Neutrophil (primary cell): ENCODE measurements at regions not wholly inside any gene's neighbourhood (a gene's known extent, or its start where the extent isn't known, plus 50 kb on each side); places are given as distances from the start of the nearest gene placed in this dataset.

Experiments
- H3K27ac ChIP-seq: fragments of 200-600 bp; sonication (generic); 2 replicates; pipeline ENCODE4 v1.5.1; 2016; ENCODE audit warnings: mild to moderate bottlenecking, moderate library complexity
- H3K27me3 ChIP-seq: fragments of 200-600 bp; sonication (generic); 2 replicates; pipeline ENCODE4 v1.6.0; 2016; ENCODE audit warnings: mild to moderate bottlenecking
- H3K36me3 ChIP-seq: fragments of 200-600 bp; sonication (generic); 2 replicates; pipeline ENCODE4 v1.5.1; 2017
- H3K4me1 ChIP-seq, 2 experiments: fragments of 200-600 bp in 1 of 2; sonication (generic) in 1 of 2; 1 replicate in 1 of 2; 2 replicates in 1 of 2; pipeline versions ENCODE4 v1.5.1 to v1.6.1; 2013 to 2016; ENCODE audit warnings: low read depth in 1 of 2, low read length in 1 of 2, mild to moderate bottlenecking in 1 of 2, moderate library complexity in 1 of 2; ENCODE audit not compliant: control insufficient read depth in 1 of 2, insufficient read depth in 1 of 2
- H3K4me3 ChIP-seq, 2 experiments: fragments of 200-600 bp in 1 of 2; sonication (generic) in 1 of 2; 1 replicate in 1 of 2; 2 replicates in 1 of 2; pipeline ENCODE4 v1.5.1; 2013 to 2016; ENCODE audit warnings: low read depth in 1 of 2, low read length in 1 of 2, mild to moderate bottlenecking in 1 of 2, moderate library complexity in 1 of 2
- H3K9me3 ChIP-seq: fragments of 200-600 bp; sonication (generic); 2 replicates; pipeline ENCODE4 v1.5.1; 2016
- CTCF ChIP-seq: fragments of 200-600 bp; sonication (generic); IDR thresholded peaks from 2 replicates; pipeline ENCODE4 v1.5.1; 2016; ENCODE audit warnings: antibody characterized with exemption

DNA sequence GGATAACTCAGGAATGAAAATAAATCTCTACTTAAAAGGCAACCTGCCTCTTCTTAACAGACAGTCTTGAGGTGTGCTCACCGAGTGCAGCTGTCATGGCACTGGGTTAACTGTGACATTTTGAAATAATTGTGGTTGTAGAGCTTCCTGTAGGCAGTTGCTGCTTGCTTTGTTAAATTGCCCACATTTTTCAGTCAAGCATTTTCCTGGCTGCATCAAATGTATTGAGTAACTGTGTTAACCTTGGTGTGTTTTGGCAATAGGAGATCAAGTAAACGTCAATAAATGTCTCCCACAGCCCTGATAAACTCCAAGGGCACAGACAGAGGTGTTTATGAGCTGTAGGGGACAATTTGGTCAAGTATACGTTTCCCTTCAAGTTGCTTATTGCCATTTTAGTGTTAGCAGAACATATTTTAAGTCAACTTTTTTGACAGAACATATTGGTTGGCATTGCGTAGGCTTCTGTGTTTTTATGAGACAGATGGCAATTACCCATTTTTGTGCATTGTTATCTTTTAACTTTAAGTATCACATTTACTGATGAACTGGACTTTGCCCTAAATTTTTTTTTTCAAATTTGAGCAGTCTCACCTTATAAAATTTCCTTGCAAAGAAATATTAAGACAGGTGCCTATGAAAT lies 527.4 kb downstream of the C4orf33 start:
- no peaks in the 10 kb centered on the region for H3K27me3 ChIP-seq
- H3K4me3 ChIP-seq: no peak overlapping the region
- H3K4me1 ChIP-seq: peaks cover 6 to 16% of the 10 kb centered on the region in 2 experiments
- no peak for TF ChIP-seq CTCF
- H3K36me3 ChIP-seq: no peaks in the 10 kb centered on the region
- H3K27ac ChIP-seq: no peak overlapping the region
- no peaks in the 10 kb centered on the region for H3K9me3 ChIP-seq

DNA sequence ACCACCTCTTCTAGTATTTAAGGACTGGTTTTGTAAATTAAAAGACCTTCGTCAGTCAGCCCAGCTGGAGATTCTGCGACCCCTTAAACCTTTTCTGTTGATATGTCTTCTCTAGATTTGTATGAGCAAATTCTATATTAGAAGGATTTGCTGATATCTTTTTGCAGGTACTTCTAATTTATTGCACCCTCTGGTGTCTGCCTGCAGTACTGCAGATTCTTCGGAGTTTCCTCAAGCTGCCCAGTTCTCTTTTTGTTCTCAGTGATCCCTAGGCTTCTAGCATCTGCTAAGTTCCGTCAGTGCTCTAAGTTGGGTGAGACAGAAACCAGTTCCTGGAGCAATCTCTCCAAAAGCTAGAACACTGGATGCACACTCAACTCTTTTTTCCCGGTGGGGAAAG lies 545.2 kb downstream of the C4orf33 start:
- H3K4me3 ChIP-seq: no peak overlapping the region
- no peak overlapping the region for H3K27ac ChIP-seq
- no peaks in the 10 kb centered on the region for H3K27me3 ChIP-seq
- H3K36me3 ChIP-seq: no peaks in the 10 kb centered on the region
- no peaks in the 10 kb centered on the region for H3K4me1 ChIP-seq
- no peaks in the 10 kb centered on the region for H3K9me3 ChIP-seq
- TF ChIP-seq CTCF: peak; percentile 45

DNA sequence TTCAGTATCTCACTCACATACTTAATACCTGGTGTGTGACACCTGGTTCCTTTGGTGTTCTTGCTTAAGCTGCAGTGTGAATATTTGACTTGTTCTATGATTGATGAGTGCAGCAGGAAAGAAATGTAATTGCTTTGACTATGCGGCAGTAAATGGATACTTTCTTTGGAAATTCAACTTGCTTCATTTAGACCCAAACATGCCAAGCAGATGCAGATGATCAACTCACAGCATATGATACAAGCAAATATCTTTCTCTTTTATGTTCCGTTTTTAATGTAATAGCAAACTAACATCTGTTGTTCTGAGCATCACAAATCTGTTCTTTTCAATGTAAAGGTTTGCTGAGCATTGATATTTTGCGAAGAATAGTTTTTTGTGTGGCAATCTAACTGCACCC lies 549.5 kb downstream of the C4orf33 start:
- no peak overlapping the region for H3K27ac ChIP-seq
- no peak overlapping the region for H3K4me3 ChIP-seq
- no peaks in the 10 kb centered on the region for H3K4me1 ChIP-seq
- H3K36me3 ChIP-seq: no peaks in the 10 kb centered on the region
- peaks cover 6% of the 10 kb centered on the region for H3K27me3 ChIP-seq
- no peaks in the 10 kb centered on the region for H3K9me3 ChIP-seq
- no peak for TF ChIP-seq CTCF

DNA sequence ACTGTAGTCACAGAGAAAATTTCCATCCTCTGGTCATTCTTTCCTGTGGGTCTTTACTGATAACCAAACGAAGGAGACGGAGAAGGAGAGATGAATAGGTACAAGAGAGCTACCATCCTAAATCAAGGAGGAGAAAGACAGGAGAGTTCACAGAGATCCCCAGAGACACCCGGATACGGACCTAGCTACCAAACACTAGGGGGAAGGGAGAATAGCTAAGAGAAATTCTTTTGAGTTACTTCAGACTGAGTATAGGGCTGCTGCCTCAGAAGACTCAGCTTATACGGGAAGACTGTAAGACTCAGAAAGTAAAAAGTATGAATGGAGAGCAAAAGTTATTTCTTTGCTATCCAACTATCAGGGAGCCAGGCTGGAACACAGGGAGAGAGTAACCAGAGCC lies 572.1 kb downstream of the C4orf33 start:
- no peaks in the 10 kb centered on the region for H3K27me3 ChIP-seq
- no peaks in the 10 kb centered on the region for H3K9me3 ChIP-seq
- no peaks in the 10 kb centered on the region for H3K36me3 ChIP-seq
- no peaks in the 10 kb centered on the region for H3K4me1 ChIP-seq
- TF ChIP-seq CTCF: no peak
- no peak overlapping the region for H3K4me3 ChIP-seq
- no peak overlapping the region for H3K27ac ChIP-seq

DNA sequence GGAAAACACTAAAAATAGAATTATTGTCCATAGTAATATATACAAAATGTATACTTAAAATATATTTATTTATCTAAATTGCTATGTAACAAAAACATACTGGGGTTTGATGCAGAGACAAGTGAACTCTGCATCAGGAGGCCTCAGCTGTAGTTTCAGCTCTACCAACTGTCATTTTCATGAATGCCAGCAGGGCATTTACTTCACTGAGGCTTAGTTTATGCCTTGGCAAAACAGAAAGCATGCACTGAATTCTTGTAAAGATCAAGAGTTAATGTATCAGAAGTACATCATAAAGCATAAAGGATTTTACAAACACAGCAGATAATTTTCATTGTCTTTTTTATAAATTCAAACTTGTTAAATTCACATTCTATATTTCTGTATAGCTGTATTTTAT lies 577.0 kb downstream of the C4orf33 start:
- no peak for TF ChIP-seq CTCF
- no peaks in the 10 kb centered on the region for H3K4me1 ChIP-seq
- no peaks in the 10 kb centered on the region for H3K36me3 ChIP-seq
- no peaks in the 10 kb centered on the region for H3K9me3 ChIP-seq
- H3K27ac ChIP-seq: no peak overlapping the region
- H3K4me3 ChIP-seq: no peak overlapping the region
- no peaks in the 10 kb centered on the region for H3K27me3 ChIP-seq

GRCh38 chr4:129675036-129675435 lies 579.1 kb downstream of the C4orf33 start:
- Histone ChIP-seq H3K4me1 (no peaks in the 10 kb centered on the region), H3K36me3 (no peaks in the 10 kb centered on the region), H3K4me3 (no peak overlapping the region), H3K9me3 (no peaks in the 10 kb centered on the region), H3K27me3 (no peaks in the 10 kb centered on the region), H3K27ac (no peak overlapping the region)
- TF ChIP-seq CTCF: no peak
